ENCODE measurements at regions not wholly inside any gene's neighbourhood (a gene's known extent, or its start where the extent isn't known, plus 50 kb on each side); places are given as distances from the start of the nearest gene placed in this dataset.
"Not testable (repeated sequence)": the region's sequence is repeated elsewhere in the genome, so short reads cannot be mapped to it uniquely, and the experiment has no call there.

DNA sequence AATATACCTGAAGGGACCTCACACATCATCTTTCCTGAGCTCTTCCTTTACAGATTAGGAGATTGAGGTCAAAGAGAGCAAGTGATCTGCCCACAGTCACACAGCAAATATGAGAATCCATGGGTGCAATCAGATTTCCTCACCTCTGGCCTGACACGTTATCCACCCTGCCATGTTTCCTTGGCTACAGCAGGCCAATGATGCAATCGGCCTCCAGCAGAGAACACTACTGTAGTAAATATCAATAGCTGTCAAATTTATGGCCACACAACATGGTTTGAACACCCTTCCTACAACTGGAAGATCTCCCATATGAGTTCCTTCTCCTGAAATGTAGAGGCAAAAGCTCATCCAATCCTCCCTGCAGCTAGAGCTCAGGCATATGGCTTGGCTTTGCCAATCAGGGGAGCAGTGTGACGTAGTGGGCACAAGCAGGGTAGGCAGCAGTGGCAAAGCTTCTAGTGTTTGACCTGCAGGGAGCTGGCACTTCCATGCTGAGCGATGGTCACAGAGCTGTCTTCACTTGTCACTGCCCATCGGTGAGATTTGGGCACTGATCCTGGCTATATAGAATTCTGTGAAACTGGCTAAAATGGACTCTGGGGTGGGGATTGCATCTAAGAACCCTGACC lies 271.3 kb downstream of the TJP1 start:
- DNase-seq: no peak

DNA sequence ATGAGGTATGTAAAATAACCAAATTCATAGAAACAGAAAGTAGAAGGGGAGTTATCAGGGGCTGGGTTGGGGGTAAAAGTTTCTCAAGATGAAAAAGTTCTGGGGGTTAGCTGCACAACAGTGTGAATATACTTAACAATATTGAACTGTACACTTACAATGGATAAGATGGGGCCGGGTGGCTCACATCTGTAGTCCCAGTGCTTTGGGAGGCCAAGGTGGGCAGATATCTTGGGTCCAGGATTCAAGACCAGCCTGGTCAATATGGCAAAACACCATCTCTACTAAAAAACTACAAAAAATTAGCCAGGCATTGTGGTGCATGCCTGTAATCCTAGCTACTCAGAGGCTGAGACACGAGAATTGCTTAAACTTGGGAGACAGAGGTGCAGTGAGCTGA lies 274.3 kb downstream of the TJP1 start:
- no peak for DNase-seq

DNA sequence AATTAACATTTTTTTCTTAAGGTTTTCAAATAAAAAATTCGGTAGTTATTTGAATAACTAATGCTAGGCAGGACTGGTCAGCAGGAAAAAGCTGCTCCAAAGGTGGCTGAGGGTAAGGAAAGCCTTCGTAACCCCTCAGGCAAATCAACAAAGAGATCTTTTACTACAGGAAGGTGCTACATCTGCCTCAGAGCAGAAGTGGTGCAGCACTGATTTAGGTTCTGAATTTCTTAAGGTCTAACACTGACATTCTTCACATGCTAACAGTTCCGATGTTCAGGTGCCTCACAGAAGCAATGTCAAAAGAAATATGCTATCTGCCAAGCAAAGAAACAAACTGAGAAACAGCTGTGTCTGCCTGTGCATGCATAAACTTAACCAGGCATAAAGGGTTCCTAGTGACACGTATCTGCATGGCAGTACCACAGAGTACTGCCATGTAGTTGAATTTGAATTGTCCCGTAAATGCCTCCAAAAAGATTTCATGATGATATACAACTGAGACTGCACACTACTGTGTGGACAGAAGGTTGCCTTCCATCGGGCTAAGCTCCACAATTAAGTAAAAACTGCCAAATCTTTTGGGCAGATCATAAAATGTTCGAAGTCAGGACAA lies 275.0 kb upstream of the NSMCE3 start:
- DNase-seq: no peak

DNA sequence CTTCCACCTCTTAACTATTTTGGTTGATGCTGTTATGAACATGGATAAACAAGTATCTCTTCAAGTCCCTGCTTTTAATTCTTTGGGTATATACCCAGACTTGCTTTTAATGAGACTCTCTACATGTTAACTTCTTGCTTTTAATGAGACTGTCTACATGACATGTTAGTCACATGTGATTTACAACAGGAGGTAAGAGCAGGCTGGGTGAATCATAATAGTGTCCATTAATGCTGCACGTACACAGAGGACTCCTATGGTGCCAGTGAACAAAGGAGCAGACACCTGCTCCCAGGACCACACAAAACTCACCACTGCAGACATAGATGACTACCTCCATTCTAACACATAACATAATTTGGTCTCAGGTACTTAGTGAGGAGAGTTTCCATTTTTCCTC lies 273.4 kb upstream of the NSMCE3 start:
- DNase-seq: no peak

DNA sequence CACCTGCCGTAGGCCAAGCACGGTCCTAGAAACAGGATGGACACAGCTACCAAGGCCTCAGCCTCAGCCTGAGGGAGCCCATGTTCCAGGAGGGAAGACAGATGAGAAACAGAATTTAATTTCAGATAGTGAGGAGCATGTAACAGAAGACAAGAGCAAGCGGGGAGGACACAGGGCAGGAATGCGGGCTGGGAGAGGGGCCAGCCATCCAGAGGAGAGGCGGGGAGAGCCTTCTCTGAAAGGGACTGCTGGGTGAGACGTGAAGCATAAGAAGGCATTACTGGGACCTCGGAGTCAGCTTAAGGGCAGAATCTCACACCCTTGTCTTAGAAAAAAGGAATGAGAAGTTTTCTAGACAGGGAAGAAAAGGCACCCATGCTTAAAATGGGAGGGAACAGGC lies 271.7 kb upstream of the NSMCE3 start:
- DNase-seq: no peak

DNA sequence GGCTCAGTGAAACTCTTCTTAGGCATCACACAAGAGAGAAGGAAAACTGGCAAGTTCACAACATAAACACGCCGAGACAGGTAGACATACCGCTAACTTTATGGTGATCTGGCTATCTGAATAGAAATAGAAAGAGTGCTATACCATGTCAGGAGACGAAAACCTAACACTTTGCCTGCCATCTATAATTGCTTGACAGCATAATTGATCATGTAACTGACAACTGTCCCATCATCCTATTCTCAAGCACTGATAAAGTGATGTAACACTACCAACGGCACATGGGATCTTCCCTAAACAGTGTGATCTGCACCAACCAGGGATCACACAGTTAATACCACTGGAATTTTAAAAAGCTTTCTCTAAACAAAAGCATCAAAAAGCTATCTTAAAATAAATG lies 270.9 kb upstream of the NSMCE3 start:
- no peak for DNase-seq

DNA sequence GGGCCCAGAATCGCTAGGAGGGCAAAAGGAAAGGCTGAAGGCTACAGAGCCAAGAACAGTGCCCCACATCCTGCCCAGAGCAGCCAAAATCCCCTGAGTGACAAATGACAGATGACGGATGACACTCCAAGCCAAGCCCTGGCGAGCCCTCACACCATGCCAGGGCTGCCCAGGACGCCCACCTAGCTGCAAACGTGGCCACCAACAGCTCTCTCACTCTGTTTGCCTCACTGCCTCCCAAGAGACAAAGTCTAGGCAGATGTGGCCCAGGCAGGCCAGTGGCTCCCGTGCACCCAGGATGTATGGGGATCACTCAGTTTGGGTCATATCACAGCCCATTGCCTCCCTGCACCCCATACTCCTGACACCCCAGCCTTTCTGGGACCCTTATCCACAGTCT lies 270.1 kb upstream of the NSMCE3 start:
- DNase-seq: no peak

DNA sequence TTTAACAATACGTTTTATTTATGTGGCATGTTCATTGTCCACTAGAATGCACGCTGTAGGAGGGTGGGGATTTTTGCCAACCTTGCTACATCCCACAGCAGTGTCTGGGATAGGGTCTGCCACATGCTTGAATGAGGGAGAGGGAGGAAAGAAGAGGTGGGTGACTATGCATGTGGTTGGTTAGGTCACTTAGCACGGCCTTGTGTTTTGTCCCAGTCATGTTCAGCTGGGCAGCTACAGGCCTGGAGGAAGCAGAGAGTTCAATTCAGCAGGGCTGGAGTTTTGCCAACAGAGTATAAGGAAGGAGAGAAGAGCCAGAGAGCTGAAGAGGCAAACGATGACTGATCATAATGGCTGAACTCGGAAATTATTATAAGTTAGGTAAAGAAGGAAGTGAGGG lies 268.4 kb upstream of the NSMCE3 start:
- DNase-seq: no peak

DNA sequence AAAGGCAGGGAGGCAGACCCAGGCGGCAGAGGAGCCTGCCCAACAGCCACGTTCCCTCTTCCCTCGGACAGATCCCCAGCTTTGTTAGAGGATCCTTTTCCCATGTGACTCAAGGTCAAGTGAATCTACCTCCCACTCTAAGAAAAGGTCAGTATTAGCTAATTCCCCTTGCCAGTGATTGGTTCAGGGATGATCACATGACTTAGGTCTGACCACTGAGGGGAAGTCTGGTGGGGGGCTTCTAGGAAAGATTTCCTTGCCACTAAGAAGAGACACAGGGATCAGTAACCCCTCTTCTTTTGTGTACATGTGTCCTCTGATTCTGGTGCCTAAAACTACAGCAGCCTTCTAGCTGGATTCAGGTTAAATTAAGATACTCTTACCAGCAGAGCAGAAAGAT lies 266.3 kb upstream of the NSMCE3 start:
- no peak for DNase-seq

DNA sequence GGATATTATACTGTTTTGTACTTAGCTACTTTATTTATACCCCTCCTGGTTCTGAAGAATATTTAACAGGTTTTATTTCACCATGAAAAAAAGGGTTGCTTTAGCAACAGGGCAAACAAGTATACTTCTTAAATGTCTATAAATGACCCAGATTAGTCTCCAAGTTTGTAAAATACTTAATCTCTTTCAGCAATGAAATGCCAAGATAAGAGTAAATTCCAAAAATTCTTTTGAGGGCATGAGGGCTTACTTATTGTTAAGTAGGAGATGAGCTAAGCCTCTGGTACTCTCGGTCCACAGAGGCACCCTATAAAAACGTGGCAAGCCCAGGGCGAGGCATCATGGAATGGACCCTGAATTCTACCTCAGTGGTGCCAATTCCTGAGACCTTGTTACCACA lies 264.8 kb upstream of the NSMCE3 start:
- DNase-seq: no peak

DNA sequence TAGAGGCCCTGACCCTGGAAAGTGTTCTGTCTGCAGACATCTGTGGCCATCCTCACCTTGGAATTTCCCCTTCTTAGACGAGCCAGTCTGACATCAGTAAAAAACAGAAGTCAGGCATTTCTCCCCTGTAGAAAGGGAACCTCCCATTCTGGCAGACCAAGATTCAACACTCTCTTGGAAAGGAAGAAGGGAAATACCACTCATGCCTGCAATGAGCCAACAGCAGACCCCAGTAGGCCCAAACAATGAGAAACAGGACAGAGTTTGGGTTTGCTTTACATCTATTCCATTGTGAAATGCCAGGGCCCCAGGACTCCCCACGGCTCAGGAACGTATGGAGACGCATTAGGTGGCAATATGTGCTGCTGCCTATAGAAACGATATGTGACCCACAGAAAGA lies 264.0 kb upstream of the NSMCE3 start:
- DNase-seq: no peak

DNA sequence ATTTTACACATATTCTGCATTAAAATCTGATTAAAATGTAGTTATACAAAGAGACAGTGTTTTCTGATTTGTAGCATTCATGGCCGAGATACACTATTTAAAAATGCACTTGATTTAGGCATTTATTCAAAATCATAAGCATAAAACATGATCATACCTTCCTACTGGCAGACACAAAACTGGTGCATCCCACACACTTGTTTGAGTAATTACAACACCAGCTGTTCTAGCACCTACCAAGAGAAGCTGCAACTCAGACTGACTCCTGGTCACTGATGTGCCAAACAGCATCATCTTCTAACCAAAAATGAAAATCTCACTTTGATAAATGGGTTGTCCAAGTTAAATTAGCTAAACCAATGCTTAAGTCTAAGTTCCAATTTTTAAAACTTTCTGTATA lies 262.7 kb upstream of the NSMCE3 start:
- no peak for DNase-seq

DNA sequence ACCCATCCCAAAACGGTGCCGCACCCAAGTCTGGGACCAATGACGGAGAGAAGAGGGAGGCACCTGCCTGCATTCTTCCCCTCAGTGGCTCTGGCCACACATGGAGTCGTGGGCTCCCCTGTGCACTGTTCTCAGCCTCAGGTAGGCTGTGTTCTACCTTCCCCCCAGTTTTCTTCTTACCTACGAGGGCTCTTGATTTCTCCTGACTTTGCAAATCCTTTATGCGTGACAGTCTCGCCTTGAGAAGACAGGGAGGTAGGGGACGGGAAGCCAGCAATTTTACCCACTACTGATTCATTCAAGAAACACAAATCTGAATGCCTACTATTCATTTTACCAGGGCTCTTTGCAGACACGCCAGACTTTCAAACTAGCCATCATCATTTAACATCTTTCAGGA lies 261.3 kb upstream of the NSMCE3 start:
- DNase-seq: no peak

DNA sequence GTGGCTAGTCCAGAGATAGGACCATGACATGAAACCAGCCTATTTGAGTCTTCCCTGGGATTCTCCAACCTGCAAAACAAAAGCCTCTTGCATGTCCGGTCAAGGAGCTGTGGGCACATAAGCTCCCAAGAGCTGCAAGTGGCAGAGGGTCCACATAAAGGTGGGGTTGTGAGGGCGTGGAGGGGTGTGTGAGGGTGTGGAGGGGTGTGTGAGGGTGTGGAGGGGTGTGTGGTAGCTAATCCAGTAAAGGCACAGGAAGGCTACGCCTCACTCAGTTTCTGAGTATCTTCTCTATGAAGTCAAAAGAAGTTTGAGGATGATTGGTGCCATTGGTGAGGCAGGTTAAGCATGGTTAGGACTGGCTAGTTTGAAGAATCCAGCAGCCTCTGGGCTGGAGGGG lies 259.4 kb upstream of the NSMCE3 start:
- DNase-seq: no peak

DNA sequence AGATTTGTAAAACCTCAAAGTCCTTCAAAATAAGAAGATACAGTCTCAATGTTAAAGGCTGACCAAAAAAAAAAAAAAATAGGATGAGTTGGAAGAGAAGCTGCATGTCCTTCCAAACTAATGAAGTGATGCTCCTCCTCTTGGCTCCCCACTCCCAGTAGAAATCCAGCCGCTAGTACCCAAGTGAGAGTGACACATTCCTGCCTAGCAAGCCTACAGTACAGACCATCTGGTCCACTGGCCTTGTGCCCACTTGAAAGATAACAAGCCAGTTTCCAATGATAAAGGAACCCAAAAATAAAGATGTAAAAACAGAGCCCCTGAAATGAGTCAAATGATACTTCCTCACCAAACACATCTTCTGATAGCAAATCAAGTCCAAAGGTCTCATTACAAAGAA lies 258.7 kb upstream of the NSMCE3 start:
- no peak for DNase-seq

DNA sequence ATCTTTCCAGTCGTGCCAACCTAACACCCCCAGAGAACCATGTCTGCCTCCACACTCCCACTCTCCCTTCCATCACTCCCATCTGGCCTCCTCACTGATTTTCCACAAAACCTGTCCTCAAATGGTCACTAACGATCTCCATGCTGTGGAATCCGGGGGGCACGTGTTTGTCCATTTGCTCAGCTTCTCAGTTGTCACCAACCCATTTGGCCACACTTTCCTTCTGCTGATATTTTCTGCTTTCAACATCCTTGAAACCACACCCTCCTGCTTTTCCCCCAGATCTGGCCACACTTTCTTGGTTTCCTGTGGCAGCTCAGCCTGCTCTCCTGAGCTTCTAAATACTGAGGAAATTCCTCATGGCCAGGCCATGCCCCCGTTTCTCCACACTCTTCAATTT lies 257.2 kb upstream of the NSMCE3 start:
- DNase-seq: no peak

DNA sequence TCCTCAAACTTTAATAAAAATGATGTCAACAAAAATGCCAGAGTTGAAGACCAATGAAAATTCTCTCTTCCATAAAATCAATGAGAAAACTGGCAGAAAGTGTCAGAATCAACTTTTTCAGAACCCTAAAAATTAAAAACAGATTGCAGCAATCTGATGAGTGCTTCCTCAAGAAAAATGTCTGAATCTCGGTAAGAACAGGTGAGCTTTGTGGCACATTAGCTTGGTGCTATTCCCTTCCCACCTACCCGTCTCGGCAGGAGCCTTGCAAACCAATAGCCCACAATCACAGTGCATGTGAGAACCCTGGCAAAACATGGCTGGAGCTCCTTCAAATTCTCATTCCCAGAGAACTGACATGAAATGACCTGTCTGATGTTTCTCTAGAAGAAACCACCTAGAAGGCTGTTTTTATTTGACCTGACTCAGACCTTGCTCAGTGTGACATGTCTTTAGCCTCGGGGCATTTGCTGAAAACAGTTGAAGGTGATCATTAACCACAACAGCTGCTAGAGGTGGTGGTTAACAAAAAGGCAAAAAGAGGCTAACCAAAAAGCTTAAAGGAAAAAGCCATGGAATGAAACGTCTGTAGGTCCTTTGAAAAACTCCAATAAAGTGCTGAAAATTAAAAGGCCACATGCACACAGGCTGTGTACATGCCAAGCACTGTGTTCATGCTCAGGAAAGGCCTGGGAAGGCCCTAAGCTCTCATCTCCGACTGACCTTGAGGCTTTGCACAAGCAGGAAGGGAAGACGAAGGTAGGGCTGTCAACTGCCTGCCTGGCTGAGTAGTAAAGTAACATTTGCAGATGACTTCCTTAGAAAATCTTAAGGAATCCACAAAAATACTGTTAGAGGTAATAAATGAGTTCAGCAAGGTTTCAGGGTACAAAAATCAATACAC lies 253.0 kb upstream of the NSMCE3 start:
- DNase-seq: peak; percentile 86

DNA sequence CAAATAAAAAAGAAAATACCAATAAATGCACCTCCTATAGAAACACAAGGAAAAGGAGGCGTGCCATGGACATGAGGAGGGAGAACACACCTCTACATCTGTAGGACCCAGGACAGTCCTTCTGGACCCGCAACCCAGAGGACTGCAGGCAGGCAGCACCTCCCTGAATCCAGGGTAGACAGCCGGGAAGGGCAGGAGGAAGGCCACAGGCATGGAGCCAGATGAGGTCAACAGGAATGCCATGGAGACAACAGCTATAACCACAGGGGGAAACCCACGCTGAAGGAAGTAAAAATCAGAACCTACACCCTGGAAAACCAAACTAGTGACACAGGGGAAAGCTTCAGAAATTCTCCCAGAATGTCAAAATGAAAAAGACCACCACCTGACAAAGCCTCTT lies 248.8 kb upstream of the NSMCE3 start:
- no peak for DNase-seq

DNA sequence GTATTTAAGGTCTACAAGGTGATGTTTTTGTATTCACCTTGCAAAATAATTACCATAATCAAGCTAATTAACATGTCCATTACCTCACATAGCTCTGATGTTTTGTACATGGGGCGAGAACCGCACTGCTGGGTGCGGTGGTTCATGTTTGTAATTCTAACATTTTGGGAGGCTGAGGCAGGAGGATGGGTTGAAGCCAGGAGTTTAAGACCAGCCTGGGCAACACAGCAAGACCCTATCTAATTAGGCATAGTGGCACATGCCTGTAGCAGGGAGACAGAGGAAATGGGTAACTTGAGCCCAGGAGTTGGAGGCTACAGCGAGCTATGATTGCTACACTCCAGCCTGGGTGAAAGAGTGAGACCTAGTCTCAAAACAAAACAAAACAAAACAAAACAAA lies 248.2 kb upstream of the NSMCE3 start:
- DNase-seq: no peak

DNA sequence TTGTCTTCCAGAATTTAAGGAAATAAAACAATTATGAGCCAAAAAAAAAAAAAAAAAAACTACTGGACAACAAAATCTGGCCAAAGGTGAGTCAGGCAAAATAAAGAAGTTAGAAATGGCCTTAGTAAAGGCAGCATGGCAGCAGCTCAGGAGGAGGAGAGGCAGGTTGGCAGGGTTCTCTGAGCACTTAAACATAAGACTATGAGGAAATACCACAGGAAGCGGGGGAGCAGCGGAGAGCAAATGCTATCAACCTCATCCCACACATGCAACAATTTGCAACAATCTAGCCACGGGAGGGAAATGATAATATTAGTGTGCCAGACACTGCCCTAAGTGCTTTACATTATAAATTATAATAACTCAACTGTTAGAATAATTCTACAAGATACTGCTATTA lies 247.3 kb upstream of the NSMCE3 start:
- no peak for DNase-seq

DNA sequence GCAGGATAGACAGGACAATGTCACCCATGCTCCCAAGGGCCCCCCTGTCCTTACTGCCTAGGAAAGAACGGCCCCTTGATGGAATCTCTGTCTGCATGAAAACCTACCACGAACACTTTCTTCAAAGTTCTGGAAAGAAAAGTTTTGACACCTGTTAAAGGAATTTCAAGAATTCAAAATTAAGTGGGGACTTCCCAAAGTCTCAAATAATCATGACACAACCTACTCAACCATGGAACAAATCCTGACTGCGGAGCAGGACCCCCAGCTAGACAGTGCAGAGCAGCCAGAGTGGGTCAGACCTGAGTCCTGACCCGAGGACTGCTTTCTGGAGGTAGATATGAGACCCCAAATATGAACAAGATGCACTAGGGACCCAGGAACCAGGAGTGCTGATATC lies 245.3 kb upstream of the NSMCE3 start:
- DNase-seq: no peak

DNA sequence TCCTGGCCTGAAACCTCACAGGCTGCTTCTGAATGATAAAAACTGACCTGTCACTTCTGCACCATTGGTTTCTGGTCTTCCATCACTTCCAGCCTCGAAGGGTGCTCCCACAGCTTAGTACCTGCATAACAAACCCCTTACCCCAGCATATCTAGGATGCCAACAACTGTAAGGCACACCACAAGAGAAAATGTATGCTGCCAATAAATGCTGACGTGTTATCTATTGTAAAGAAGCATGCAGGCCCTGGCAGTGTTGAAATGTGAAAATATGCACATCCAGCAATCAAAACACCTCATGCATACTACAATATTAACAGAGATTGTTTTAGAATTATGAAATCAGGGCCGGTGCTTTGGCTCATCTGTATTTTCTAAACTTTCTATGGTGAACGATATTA lies 242.0 kb upstream of the NSMCE3 start:
- DNase-seq: no peak

DNA sequence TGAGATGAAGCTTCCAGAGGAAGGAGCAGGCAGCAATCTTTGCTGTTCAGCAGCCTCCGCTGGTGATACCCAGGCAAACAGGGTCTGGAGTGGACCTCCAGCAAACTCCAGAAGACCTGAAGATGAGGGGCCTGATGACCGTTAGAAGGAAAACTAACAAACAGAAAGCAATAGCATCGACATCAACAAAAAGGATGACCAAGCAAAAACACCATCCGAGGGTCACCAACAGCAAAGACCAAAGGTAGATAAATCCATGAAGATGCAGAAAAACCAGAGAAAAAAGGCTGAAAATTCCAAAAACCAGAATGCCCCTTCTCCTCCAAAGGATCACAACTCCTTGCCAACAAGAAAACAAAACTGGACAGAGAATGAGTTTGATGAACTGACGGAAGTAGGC lies 235.9 kb upstream of the NSMCE3 start:
- not testable (repeated sequence) for DNase-seq

DNA sequence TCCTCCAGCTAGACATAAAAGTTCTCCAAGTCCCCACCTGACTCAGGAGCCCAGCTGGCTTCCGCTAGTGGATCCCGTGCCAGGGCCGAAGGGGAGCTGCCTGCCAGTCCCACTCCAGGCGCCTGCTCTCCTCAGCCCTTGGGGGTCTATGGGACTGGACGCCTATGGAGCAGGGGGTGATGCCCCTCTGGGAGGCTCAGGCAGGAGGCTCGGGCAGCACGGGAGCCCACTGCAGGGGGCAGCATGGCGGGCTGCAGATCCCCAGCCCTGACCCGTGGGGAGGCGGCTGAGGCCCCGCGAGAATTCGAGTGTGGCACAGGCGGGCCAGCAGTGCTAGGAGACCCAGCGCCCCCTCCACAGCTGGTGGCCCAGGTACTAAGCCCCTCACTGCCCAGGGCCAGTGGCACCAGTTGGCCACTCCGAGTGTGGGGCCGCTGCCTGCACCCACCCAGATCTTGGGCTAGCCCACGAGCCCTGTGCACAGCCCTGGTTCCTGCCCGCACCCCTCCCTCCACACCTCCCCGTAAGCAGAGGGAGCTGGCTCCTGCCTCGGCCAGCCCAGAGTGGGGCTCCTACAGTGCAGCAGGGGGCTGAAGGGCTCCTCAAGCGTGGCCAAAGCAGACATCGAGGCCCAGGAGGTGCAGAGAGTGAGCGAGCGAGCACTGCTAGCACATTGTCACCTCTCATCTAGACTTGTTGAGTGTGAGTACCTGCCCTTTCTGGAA lies 221.3 kb upstream of the NSMCE3 start:
- DNase-seq: no peak

All from islet precursor cell (in vitro differentiated cells).